A549 (cell line): ENCODE measurements at regions not wholly inside any gene's neighbourhood (a gene's known extent, or its start where the extent isn't known, plus 50 kb on each side); places are given as distances from the start of the nearest gene placed in this dataset.

Experiments used
- ATAC-seq, 2 experiments: fragments of 200-7000 bp in 1 of 2; fragments of >200 bp in 1 of 2; cut with Nextera tagmentation in 1 of 2; cut with Tn5 transposase in 1 of 2; 3 replicates each; pipeline versions ENCODE4 v1.8.0 to v1.9.1; 2018 to 2020; ENCODE audit warnings: mild to moderate bottlenecking in 1 of 2, moderate library complexity in 1 of 2
- CTCF ChIA-PET: fragments of 300-600 bp; sonication (Branson Sonifier 250); formaldehyde crosslinking; extraction: SDS; loops from one replicate; lab custom pipeline; 2021; ENCODE audit warnings: antibody characterized with exemption, inconsistent platforms; lab: Yijun Ruan, JAX
- POLR2A ChIA-PET: fragments of 350-600 bp; formaldehyde crosslinking; extraction: SDS; loops from one replicate; lab custom pipeline; 2021; ENCODE audit warnings: antibody characterized with exemption, inconsistent platforms; lab: Yijun Ruan, JAX
- DNase-seq, 2 experiments: peaks; one replicate each; pipeline versions ENCODE4 v3.0.0 to v3.0.0-alpha.2; 2011 to 2016; ENCODE audit warnings: low read depth in 1 of 2, low spot score in 1 of 2
- FAIRE-seq: peaks from 2 replicates; lab custom pipeline; 2011; peaks lifted over from hg19 to GRCh38; lab: Jason Lieb, UNC
- H3K27ac ChIP-seq, 2 experiments: fragments of >200 bp; sonication (Bioruptor Twin); formaldehyde crosslinking; 3 replicates each; pipeline ENCODE4 v1.5.1; 2016 to 2017
- H3K4me1 ChIP-seq: fragments of >200 bp; sonication (Bioruptor Twin); formaldehyde crosslinking; 3 replicates; pipeline ENCODE4 v1.6.1; 2016
- H3K4me2 ChIP-seq: fragments of >200 bp; sonication (Bioruptor Twin); formaldehyde crosslinking; 3 replicates; pipeline ENCODE4 v1.6.1; 2016
- H3K4me3 ChIP-seq: fragments of >200 bp; sonication (Bioruptor Twin); formaldehyde crosslinking; 3 replicates; pipeline ENCODE4 v1.5.1; 2016
- H3K9me3 ChIP-seq: fragments of >200 bp; sonication (Bioruptor Twin); formaldehyde crosslinking; 3 replicates; pipeline ENCODE4 v1.6.1; 2016
- CBX8 ChIP-seq: fragments of 200-600 bp; sonication (generic); IDR thresholded peaks from 2 replicates; pipeline ENCODE4 v1.6.1; 2016
- EHF ChIP-seq: fragments of 250-450 bp; sonication (Bioruptor Pico); IDR thresholded peaks from 2 replicates; pipeline ENCODE4 v1.5.0; 2020; ENCODE audit warnings: mild to moderate bottlenecking
- EHMT2 ChIP-seq: fragments of 200-600 bp; sonication (generic); IDR thresholded peaks from 2 replicates; pipeline ENCODE4 v1.6.1; 2016; ENCODE audit warnings: antibody characterized with exemption, low read depth, mild to moderate bottlenecking, moderate library complexity
- FOSL2 ChIP-seq, 2 experiments: fragments of 450-650 bp in 1 of 2; fragments of >200 bp in 1 of 2; sonication (Bioruptor Twin) in 1 of 2; formaldehyde crosslinking; IDR thresholded peaks; 2 replicates each; pipeline versions ENCODE4 v1.5.0 to v1.6.1; 2016 to 2020; ENCODE audit warnings: mild to moderate bottlenecking in 1 of 2, moderate library complexity in 1 of 2
- GATA3 ChIP-seq: IDR thresholded peaks from 2 replicates; pipeline ENCODE4 v1.6.1; 2012; ENCODE audit warnings: borderline replicate concordance
- HDAC2 ChIP-seq: fragments of 200-600 bp; sonication (generic); IDR thresholded peaks from 2 replicates; pipeline ENCODE4 v1.6.1; 2016
- HEYL ChIP-seq: fragments of 250-450 bp; sonication (Bioruptor Pico); IDR thresholded peaks from 2 replicates; pipeline ENCODE4 v1.8.0; 2021; ENCODE audit warnings: mild to moderate bottlenecking, moderate library complexity
- HOXA7 ChIP-seq: fragments of 250-450 bp; sonication (Bioruptor Pico); IDR thresholded peaks from 2 replicates; pipeline ENCODE4 v1.5.0; 2020; ENCODE audit warnings: mild to moderate bottlenecking, moderate library complexity
- JUN ChIP-seq, 2 experiments: fragments of >200 bp; sonication (Bioruptor Twin); formaldehyde crosslinking; IDR thresholded peaks; 2 replicates in 1 of 2; 3 replicates in 1 of 2; pipeline ENCODE4 v1.6.1; 2016 to 2017
- MAFK ChIP-seq: fragments of 450-650 bp; IDR thresholded peaks from 2 replicates; pipeline ENCODE4 v1.6.1; 2014; ENCODE audit not compliant: partially characterized antibody
- NFE2L2 ChIP-seq: fragments of 150-350 bp; conservative IDR thresholded peaks from 2 replicates; pipeline ENCODE4 v1.6.1; 2014; ENCODE audit warnings: low read length
- NR3C1 ChIP-seq: fragments of >200 bp; sonication (Bioruptor Twin); formaldehyde crosslinking; IDR thresholded peaks from 3 replicates; pipeline ENCODE4 v1.6.1; 2017
- PHF8 ChIP-seq: fragments of 200-600 bp; sonication (generic); IDR thresholded peaks from 2 replicates; pipeline ENCODE4 v1.6.1; 2016; ENCODE audit warnings: low read depth, mild to moderate bottlenecking, antibody characterized with exemption, moderate library complexity, borderline replicate concordance
- POLR2AphosphoS2 ChIP-seq: conservative IDR thresholded peaks from 2 replicates; pipeline ENCODE4 v1.6.1; 2012; ENCODE audit warnings: low read length, improper control_type of control experiment, inconsistent platforms
- RAD21 ChIP-seq, 2 experiments: fragments of >200 bp in 1 of 2; sonication (Bioruptor Twin) in 1 of 2; formaldehyde crosslinking in 1 of 2; IDR thresholded peaks in 1 of 2; conservative IDR thresholded peaks in 1 of 2; 2 replicates in 1 of 2; 3 replicates in 1 of 2; pipeline ENCODE4 v1.6.1; 2012 to 2018; ENCODE audit warnings: inconsistent platforms in 1 of 2
- RFX5 ChIP-seq: fragments of 450-650 bp; IDR thresholded peaks from 2 replicates; pipeline ENCODE4 v1.7.1; 2014; ENCODE audit warnings: antibody characterized with exemption, mild to moderate bottlenecking, moderate library complexity
- RNF2 ChIP-seq: fragments of 200-600 bp; sonication (generic); IDR thresholded peaks from 2 replicates; pipeline ENCODE4 v1.6.1; 2016; ENCODE audit warnings: low read depth, mild to moderate bottlenecking, antibody characterized with exemption, moderate library complexity, borderline replicate concordance
- WGBS: methylation state at CpG from one replicate; pipeline ENCODE4 v1.1.6; 2017; ENCODE audit errors: missing lambda C conversion rate; 5-methylcytosine and 5-hydroxymethylcytosine counted together
- TF ChIP-seq, protein P1 (sequence below): fragments of 250-450 bp; sonication (Bioruptor Pico); IDR thresholded peaks from 2 replicates; pipeline ENCODE4 v1.5.0; 2020; ENCODE audit warnings: low read depth, mild to moderate bottlenecking, moderate library complexity
- TF ChIP-seq, protein P2 (sequence below): fragments of 150-350 bp; IDR thresholded peaks from 2 replicates; pipeline ENCODE4 v1.6.1; 2014; ENCODE audit warnings: low read depth, mild to moderate bottlenecking, low read length
- TF ChIP-seq, protein P3 (sequence below): fragments of >200 bp; sonication (Bioruptor Twin); formaldehyde crosslinking; IDR thresholded peaks from 3 replicates; pipeline ENCODE4 v1.5.1; 2016
- TF ChIP-seq, protein P4 (sequence below): fragments of >200 bp; sonication (Bioruptor Twin); formaldehyde crosslinking; IDR thresholded peaks from 2 replicates; pipeline ENCODE4 v1.6.1; 2016
- TF ChIP-seq, protein P5 (sequence below): fragments of 200-600 bp; sonication (generic); IDR thresholded peaks from 2 replicates; pipeline ENCODE4 v1.6.1; 2016; ENCODE audit warnings: antibody characterized with exemption, mild to moderate bottlenecking, moderate library complexity

DNA sequence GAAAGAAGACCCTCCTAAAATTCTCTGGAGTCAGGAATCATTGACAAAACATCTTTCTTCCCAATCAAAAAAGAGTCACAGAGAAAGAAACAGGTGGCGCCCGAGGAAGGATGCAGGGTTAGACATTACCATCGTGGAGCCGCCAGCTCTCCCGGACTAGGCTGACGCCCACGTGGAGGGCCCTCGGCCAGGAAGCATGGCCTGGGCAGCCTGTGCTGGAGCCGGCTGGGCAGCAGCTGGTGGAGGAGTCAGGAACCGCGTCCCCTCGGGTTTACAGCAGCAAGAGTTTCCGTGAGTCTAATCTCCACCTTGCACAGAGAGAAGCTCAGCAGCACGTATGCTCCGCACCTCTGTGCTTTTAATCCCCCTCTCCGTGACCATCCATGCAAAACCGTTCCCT lies 533.7 kb upstream of the ATP11B start:
- CTCF ChIA-PET = interaction anchor here (0.6 to 1.2 kb wide), 6 partner anchors 10 to 558 kb away, joined by 3 to 4 read pairs (median 3); no protein-coding TSS in a partner anchor
- no peak overlapping the region for H3K27ac ChIP-seq
- WGBS = 61% methylated on average over 17 of the region's 17 CpGs
- FAIRE-seq (no peak), DNase-seq (no peak), ATAC-seq (no peak)
- no peak overlapping the region for H3K4me2 ChIP-seq
- TF ChIP-seq, protein P1, sequence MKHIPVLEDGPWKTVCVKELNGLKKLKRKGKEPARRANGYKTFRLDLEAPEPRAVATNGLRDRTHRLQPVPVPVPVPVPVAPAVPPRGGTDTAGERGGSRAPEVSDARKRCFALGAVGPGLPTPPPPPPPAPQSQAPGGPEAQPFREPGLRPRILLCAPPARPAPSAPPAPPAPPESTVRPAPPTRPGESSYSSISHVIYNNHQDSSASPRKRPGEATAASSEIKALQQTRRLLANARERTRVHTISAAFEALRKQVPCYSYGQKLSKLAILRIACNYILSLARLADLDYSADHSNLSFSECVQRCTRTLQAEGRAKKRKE (CRISPR knock-in tag) = no peak
- TF ChIP-seq, protein P2, sequence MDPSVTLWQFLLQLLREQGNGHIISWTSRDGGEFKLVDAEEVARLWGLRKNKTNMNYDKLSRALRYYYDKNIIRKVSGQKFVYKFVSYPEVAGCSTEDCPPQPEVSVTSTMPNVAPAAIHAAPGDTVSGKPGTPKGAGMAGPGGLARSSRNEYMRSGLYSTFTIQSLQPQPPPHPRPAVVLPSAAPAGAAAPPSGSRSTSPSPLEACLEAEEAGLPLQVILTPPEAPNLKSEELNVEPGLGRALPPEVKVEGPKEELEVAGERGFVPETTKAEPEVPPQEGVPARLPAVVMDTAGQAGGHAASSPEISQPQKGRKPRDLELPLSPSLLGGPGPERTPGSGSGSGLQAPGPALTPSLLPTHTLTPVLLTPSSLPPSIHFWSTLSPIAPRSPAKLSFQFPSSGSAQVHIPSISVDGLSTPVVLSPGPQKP = no peak
- no peak for TF ChIP-seq HDAC2
- no peak for TF ChIP-seq CBX8
- TF ChIP-seq MAFK = no peak
- POLR2A ChIA-PET = no interaction called here
- H3K4me3 ChIP-seq = no peak overlapping the region
- H3K9me3 ChIP-seq = no peaks in the 10 kb centered on the region
- H3K4me1 ChIP-seq = no peaks in the 10 kb centered on the region

DNA sequence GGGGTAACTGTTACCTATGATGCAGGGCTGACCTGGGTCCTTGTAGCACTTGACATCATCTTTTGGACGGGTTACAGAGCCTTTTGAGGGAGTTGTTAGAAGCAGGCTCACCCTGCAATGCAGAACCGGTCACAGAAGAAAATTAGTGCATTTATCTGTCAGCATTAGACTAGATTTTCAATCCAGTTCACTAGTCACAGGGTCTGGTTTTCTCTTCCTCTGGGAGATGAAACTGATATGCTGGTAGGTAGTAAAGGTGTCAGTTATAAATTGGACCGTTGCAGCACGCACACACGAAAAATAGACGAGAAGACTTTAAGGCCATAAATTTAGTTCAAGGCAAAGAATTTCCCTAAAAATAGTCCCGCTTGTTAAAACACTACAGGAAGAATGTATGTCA lies 532.3 kb upstream of the ATP11B start:
- CTCF ChIA-PET = no interaction called here
- Histone ChIP-seq H3K27ac (no peak overlapping the region), H3K4me2 (no peak overlapping the region), H3K4me1 (no peaks in the 10 kb centered on the region), H3K9me3 (no peaks in the 10 kb centered on the region), H3K4me3 (no peak overlapping the region)
- no peak for TF ChIP-seq RFX5
- TF ChIP-seq GATA3 = no peak
- TF ChIP-seq NR3C1 = no peak
- TF ChIP-seq POLR2AphosphoS2 = no peak
- TF ChIP-seq EHMT2 = no peak
- no peak for TF ChIP-seq RNF2
- TF ChIP-seq, protein P3, sequence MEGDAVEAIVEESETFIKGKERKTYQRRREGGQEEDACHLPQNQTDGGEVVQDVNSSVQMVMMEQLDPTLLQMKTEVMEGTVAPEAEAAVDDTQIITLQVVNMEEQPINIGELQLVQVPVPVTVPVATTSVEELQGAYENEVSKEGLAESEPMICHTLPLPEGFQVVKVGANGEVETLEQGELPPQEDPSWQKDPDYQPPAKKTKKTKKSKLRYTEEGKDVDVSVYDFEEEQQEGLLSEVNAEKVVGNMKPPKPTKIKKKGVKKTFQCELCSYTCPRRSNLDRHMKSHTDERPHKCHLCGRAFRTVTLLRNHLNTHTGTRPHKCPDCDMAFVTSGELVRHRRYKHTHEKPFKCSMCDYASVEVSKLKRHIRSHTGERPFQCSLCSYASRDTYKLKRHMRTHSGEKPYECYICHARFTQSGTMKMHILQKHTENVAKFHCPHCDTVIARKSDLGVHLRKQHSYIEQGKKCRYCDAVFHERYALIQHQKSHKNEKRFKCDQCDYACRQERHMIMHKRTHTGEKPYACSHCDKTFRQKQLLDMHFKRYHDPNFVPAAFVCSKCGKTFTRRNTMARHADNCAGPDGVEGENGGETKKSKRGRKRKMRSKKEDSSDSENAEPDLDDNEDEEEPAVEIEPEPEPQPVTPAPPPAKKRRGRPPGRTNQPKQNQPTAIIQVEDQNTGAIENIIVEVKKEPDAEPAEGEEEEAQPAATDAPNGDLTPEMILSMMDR = no peak
- TF ChIP-seq PHF8 = no peak
- TF ChIP-seq EHF = no peak
- TF ChIP-seq HEYL (CRISPR knock-in tag) = no peak
- TF ChIP-seq, protein P2 = no peak
- POLR2A ChIA-PET = no interaction called here
- no peak for DNase-seq
- no peak for ATAC-seq
- 76% methylated on average over 7 of the region's 7 CpGs for WGBS
- FAIRE-seq = no peak

DNA sequence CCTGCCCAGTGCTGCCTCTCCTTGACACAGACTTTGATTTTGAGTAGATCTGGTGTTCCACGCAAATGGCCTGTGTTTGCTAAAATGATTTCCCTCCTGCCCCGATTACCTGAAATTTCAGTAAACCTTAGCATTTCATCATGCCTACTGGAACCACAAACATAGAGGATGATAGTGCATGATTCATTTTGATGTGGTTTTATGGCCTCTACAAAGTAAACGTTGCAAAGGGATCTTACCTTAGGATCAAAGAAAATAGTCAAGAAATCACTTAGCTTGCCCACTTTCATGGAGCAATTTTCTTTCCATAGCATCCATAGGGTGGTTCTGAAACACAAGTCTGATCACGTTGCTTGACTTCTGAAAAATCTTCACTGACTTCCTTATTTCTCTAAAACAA lies 524.6 kb upstream of the ATP11B start:
- no peaks in the 10 kb centered on the region for H3K9me3 ChIP-seq
- ATAC-seq = no peak
- H3K27ac ChIP-seq = no peak overlapping the region
- DNase-seq = no peak
- ChIA-PET CTCF (interaction anchor here (2.1 kb wide), 1 partner anchor 567 kb away, joined by 6 read pairs; no protein-coding TSS in a partner anchor), POLR2A (no interaction called here)
- no peak for FAIRE-seq
- no peak overlapping the region for H3K4me2 ChIP-seq
- no peak overlapping the region for H3K4me3 ChIP-seq
- no peaks in the 10 kb centered on the region for H3K4me1 ChIP-seq
- WGBS = 36% methylated on average over 4 of the region's 4 CpGs
- TF ChIP-seq JUN (IDR thresholded peaks at IDR 0.05) (no peak), NFE2L2 (no peak), FOSL2 (IDR thresholded peaks at IDR 0.05) (no peak), FOSL2 (CRISPR knock-in tag; IDR thresholded peaks at IDR 0.05) (no peak), RAD21 (conservative IDR thresholded peaks at IDR 0.05 in 1 of 2, IDR thresholded peaks at IDR 0.05 in 1 of 2) (no peak), EHMT2 (no peak), EHF (no peak), HOXA7 (CRISPR knock-in tag) (no peak)
- TF ChIP-seq, protein P4, sequence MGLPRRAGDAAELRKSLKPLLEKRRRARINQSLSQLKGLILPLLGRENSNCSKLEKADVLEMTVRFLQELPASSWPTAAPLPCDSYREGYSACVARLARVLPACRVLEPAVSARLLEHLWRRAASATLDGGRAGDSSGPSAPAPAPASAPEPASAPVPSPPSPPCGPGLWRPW = no peak
- TF ChIP-seq, protein P2 = no peak
- TF ChIP-seq, protein P5, sequence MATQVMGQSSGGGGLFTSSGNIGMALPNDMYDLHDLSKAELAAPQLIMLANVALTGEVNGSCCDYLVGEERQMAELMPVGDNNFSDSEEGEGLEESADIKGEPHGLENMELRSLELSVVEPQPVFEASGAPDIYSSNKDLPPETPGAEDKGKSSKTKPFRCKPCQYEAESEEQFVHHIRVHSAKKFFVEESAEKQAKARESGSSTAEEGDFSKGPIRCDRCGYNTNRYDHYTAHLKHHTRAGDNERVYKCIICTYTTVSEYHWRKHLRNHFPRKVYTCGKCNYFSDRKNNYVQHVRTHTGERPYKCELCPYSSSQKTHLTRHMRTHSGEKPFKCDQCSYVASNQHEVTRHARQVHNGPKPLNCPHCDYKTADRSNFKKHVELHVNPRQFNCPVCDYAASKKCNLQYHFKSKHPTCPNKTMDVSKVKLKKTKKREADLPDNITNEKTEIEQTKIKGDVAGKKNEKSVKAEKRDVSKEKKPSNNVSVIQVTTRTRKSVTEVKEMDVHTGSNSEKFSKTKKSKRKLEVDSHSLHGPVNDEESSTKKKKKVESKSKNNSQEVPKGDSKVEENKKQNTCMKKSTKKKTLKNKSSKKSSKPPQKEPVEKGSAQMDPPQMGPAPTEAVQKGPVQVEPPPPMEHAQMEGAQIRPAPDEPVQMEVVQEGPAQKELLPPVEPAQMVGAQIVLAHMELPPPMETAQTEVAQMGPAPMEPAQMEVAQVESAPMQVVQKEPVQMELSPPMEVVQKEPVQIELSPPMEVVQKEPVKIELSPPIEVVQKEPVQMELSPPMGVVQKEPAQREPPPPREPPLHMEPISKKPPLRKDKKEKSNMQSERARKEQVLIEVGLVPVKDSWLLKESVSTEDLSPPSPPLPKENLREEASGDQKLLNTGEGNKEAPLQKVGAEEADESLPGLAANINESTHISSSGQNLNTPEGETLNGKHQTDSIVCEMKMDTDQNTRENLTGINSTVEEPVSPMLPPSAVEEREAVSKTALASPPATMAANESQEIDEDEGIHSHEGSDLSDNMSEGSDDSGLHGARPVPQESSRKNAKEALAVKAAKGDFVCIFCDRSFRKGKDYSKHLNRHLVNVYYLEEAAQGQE = no peak
